Stimulated activated naive B cell treated with anti-CD40 and anti-IgM and Interleukin-4, amounts not matched to agents 10 μg/mL and 1 μg/mL and 100 μg/mL, for 72 hours (primary cell): ENCODE measurements at regions not wholly inside any gene's neighbourhood (a gene's known extent, or its start where the extent isn't known, plus 50 kb on each side); places are given as distances from the start of the nearest gene placed in this dataset.
A peak's percentile ranks its signal among the peaks of the same experiment; 100 is the strongest.
"Not testable (repeated sequence)": the region's sequence is repeated elsewhere in the genome, so short reads cannot be mapped to it uniquely, and the experiment has no call there.

Experiments
- ATAC-seq, 2 donors: fragments of 150-1000 bp; cut with Tn5 transposase; replicated peaks; 2 replicates each; pipeline ENCODE4 v1.10.0; 2021; ENCODE audit warnings: moderate library complexity in 1 of 2
- DNase-seq: peaks from one replicate; pipeline ENCODE4 v3.0.0; 2021
- H3K27ac Mint-ChIP-seq: one replicate; pipeline ENCODE4 v1.8.0; 2022; ENCODE audit warnings: mild to moderate bottlenecking, mixed read lengths
- H3K27me3 Mint-ChIP-seq, 2 donors: one replicate each; pipeline ENCODE4 v1.8.0; 2022; ENCODE audit warnings: mixed read lengths in 2 of 2
- H3K36me3 Mint-ChIP-seq, 2 donors: one replicate each; pipeline ENCODE4 v1.8.0; 2022; ENCODE audit warnings: mixed read lengths in 2 of 2, mild to moderate bottlenecking in 1 of 2
- H3K4me1 Mint-ChIP-seq, 2 donors: one replicate each; pipeline ENCODE4 v1.8.0; 2022; ENCODE audit warnings: mixed read lengths in 2 of 2, mild to moderate bottlenecking in 1 of 2
- H3K4me3 Mint-ChIP-seq, 2 donors: one replicate each; pipeline ENCODE4 v1.8.0; 2022; ENCODE audit warnings: mild to moderate bottlenecking in 2 of 2, mixed read lengths in 2 of 2, moderate library complexity in 1 of 2
- H3K9me3 Mint-ChIP-seq, 2 donors: one replicate each; pipeline ENCODE4 v1.8.0; 2022; ENCODE audit warnings: mixed read lengths in 2 of 2, mild to moderate bottlenecking in 1 of 2

DNA sequence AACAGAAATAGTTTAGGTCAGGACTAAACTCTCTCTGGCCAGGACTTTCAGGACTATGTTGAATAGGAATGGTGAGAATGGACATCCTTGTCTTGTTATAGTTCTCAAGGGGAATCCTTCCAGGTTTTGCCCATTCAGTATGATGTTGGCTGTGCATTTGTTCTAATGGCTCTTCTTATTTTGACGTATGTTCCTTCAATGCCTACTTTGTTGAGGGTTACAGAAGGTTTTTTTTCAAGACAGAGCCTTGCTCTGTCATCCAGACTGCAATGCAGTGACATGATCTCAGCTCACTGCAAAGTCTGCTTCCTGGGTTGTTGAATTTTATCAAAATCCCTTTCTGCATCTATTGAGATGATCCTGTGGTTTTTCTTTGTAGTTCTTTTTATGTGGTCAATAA lies 79.5 kb upstream of the NID2 start:
- Mint-ChIP-seq H3K36me3 (no peaks in the 10 kb centered on the region), H3K27ac (no peak overlapping the region), H3K4me1 (peaks cover 0 to 4% of the 10 kb centered on the region in 2 donors), H3K4me3 (no peak overlapping the region), H3K27me3 (peaks cover 5 to 10% of the 10 kb centered on the region in 2 donors), H3K9me3 (peaks cover 3 to 6% of the 10 kb centered on the region in 2 donors)
- ATAC-seq (no peak), DNase-seq (no peak)

DNA sequence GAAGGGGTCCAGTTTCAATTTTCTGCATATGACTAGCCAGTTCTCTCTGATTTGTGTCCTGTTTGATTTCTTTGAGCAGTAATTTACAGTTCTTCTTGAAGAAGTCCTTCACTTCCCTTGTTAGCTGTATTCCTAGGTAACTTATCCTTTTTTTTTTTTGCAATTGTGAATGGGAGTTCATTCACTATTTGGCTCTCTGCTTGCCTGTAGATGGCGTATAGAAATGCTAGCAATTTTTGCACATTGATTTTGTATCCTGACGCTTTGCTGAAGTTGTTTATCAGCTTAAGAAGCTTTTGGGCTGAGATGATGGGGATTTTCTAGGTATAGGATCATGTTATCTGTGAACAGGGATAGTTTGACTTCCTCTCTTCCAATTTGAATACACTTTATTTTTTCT lies 77.6 kb upstream of the NID2 start:
- DNase-seq, result no peak
- peaks cover 0 to 4% of the 10 kb centered on the region in 2 donors for H3K4me1 Mint-ChIP-seq
- no peak for ATAC-seq
- H3K27ac Mint-ChIP-seq, result no peak overlapping the region
- H3K4me3 Mint-ChIP-seq, result no peak overlapping the region
- no peaks in the 10 kb centered on the region for H3K36me3 Mint-ChIP-seq
- peaks cover 4 to 10% of the 10 kb centered on the region in 2 donors for H3K27me3 Mint-ChIP-seq
- H3K9me3 Mint-ChIP-seq, result peaks cover 3 to 6% of the 10 kb centered on the region in 2 donors

DNA sequence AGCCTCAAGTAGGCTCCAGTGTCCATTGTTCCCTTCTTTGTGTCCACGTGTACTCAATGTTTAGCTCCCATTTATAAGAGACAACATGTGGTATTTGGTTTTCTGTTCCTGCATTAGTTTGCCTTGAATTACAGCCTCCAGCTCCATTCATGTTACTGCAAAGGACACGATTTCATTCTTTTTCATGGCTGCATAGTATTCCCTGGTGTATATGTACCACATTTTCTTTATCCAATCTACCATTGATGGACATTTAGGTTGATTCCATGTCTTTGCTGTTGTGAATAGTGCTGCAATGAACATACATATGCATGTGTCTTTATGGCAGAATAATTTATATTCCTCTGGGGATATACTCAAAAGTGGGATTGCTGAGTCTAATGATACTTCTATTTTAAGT lies 75.2 kb upstream of the NID2 start:
- H3K36me3 Mint-ChIP-seq, H3K27me3 Mint-ChIP-seq, ATAC-seq, H3K27ac Mint-ChIP-seq, H3K9me3 Mint-ChIP-seq, H3K4me1 Mint-ChIP-seq, DNase-seq, H3K4me3 Mint-ChIP-seq: not testable (repeated sequence)

DNA sequence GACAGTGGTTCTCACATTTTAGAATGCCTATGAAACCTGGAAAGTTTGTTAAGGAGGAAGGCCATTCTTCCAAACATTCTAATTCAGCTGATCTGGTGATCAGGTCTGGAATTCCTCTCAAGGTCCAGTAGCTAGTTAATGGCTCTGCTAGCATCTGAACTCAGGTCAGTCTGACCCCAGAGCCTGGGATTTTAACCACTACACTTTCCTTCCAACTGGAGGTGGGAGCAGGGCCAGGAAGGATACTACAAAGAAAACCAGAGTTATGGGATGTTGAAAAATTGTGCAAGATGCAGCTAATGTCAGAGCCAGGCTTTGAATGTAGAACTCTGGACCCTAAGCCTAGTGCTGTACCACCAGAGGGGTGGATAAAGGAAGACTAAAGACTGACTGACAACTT lies 73.6 kb upstream of the NID2 start:
- H3K4me3 Mint-ChIP-seq, result no peak overlapping the region
- no peaks in the 10 kb centered on the region for H3K4me1 Mint-ChIP-seq
- ATAC-seq (no peak), DNase-seq (no peak)
- no peaks in the 10 kb centered on the region for H3K36me3 Mint-ChIP-seq
- no peaks in the 10 kb centered on the region for H3K27me3 Mint-ChIP-seq
- H3K9me3 Mint-ChIP-seq, result peaks cover 3 to 5% of the 10 kb centered on the region in 2 donors
- H3K27ac Mint-ChIP-seq, result no peak overlapping the region

DNA sequence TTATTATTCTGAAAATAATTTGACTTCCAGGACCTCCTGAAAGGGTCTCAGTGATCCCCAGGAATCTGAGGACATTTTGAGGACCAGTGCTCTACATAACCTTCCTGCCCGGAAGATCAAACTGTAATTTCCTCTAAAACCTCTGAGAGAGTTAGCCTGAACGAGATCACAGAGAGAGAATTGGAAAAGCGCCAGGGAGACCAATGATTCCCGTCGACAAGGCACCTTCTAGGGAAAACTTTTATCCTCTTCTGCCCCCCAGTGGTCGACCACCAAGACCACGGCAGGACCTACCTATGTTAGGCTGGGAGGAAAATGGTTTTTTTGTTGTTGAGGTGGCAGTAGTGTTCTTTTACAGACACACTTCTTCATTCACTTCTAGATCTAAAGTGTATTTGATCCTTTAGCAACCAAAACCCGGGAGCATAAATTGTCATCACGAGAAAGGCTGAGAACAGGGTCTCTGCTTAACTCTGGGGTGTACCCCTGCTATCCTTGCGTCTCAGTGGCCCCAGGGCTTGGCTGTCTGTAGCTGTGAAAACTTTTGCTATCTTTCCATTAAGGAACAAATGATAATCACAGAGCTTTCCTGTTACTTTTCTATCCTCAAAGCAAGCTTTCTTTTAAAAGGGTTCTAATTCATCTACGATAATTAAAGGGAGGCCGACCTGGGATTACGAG lies 62.9 kb upstream of the NID2 start:
- peak; percentile 78 to 90 for ATAC-seq
- Mint-ChIP-seq H3K27me3 (peaks cover 0 to 5% of the 10 kb centered on the region in 2 donors), H3K36me3 (peaks cover 4 to 7% of the 10 kb centered on the region in 2 donors), H3K9me3 (peaks cover 12 to 15% of the 10 kb centered on the region in 2 donors), H3K4me1 (peaks cover 9% of the 10 kb centered on the region in 2 donors), H3K4me3 (no peak overlapping the region), H3K27ac (peak overlapping the region; percentile 27)
- peak; percentile 24 for DNase-seq

DNA sequence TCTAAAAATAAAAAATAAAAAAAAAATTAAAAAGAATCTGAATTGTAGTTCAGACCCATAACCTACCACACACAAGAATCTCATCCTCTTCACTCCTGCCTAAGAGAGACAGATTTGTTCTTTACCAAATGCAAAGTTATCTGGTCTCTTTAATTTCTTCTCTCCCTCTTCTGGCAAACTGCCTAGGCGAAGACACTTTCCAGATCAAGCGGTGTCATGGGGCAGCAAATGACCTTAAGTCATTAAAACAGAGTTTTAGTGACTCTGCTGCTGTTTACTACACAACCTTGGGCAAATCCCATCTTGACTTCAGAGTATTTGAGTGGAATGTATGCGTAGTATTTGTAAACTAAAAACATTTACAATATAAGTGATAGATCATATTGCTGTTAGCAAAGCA lies 60.9 kb upstream of the NID2 start:
- Mint-ChIP-seq H3K27ac (no peak overlapping the region), H3K27me3 (peaks cover 10 to 11% of the 10 kb centered on the region in 2 donors), H3K4me1 (peaks cover 17 to 24% of the 10 kb centered on the region in 2 donors), H3K4me3 (no peak overlapping the region), H3K9me3 (peaks cover 4% of the 10 kb centered on the region in 2 donors), H3K36me3 (peaks cover under 1% of the 10 kb centered on the region in 2 donors)
- ATAC-seq (no peak), DNase-seq (no peak)

DNA sequence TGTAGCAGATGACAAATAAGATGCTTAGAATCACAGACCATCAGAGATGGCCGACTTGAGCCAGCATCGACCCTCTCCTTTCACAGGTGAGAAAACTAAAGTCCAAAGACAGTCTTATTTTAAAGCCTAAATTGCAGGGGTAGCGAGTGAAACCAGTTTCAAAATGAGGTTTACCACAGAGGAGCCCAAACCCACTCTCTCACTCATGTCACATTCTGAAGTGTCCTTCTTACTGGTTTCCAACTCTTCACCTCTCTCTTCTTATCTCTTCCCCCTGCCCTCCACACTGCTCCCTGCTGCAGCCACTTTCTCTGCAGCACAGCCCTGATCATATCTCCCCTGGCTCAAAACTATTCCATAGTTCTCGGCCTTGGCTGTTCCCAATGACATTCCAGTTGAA lies 57.0 kb upstream of the NID2 start:
- DNase-seq, result no peak
- H3K4me3 Mint-ChIP-seq, result no peak overlapping the region
- peak; percentile 29 for ATAC-seq
- peaks cover 3% of the 10 kb centered on the region in 2 donors for H3K9me3 Mint-ChIP-seq
- no peak overlapping the region for H3K27ac Mint-ChIP-seq
- H3K4me1 Mint-ChIP-seq, result peaks cover 10 to 15% of the 10 kb centered on the region in 2 donors
- H3K27me3 Mint-ChIP-seq, result peaks cover 10 to 11% of the 10 kb centered on the region in 2 donors
- no peaks in the 10 kb centered on the region for H3K36me3 Mint-ChIP-seq

DNA sequence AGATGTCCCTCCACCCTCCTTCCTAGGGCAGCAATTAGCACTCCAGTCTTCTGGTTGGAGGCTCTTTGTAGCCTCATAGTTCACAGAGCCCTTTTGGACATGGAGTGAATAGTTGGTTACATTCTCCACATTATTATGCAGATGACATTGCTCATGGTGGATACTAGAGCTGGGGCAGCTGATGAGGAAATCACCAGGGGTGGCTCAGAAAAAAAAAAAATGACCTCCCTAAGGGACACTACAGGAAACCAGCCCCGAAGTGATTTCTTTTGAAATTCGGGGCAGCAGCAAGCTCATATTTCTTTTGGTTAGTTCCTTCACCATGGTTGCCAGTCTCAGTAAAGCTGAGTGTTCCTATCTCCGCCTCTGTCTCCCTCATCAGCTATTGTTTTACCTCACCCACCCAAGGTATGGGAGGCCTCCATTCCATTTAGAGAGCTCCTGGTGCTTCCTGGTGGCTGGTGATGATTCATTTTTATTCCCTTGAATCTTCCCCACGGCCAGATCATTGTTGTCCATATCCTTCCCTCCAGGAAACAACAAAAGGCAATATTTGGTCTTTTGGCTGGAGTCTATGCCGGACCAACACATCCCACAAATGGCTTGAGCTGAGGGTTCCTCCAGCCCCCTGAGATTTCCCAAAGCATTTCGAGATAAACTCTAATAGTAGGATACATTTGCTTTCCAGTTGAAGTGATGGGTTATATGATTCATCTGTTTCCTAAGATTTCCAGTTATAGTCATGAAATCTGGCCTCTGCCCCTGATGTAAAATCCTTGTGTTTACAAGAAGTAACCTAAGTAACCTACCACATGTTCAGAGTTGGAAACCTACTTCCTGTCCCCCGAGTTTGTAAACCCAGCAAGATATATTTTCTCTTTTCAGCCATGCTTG lies 56.2 kb upstream of the NID2 start:
- Mint-ChIP-seq H3K36me3 (no peaks in the 10 kb centered on the region), H3K9me3 (peaks cover 3% of the 10 kb centered on the region in 2 donors), H3K4me1 (peaks cover 10 to 15% of the 10 kb centered on the region in 2 donors), H3K4me3 (no peak overlapping the region), H3K27me3 (peaks cover 10 to 11% of the 10 kb centered on the region in 2 donors), H3K27ac (no peak overlapping the region)
- ATAC-seq, result no peak
- no peak for DNase-seq

DNA sequence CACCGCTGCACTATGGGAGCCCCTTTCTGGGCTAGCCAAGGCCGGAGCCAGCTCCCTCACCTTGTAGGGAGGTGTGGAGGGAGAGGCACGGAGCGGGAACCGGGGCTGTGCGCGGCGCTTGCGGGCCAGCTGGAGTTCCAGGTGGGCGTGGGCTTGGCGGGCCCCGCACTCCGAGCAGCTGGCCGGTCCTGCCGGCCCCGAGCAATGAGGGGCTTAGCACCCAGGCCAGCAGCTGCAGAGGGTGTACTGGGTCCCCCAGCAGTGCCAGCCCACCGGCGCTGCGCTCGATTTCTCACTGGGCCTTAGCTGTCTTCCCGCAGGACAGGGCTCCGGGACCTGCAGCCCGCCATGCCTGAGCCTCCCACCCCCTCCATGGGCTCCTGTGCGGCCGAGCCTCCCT lies 53.3 kb upstream of the NID2 start:
- H3K4me1 Mint-ChIP-seq, result peaks cover 8 to 15% of the 10 kb centered on the region in 2 donors
- H3K27me3 Mint-ChIP-seq, result peaks cover 6 to 10% of the 10 kb centered on the region in 2 donors
- not testable (repeated sequence) for H3K9me3 Mint-ChIP-seq, DNase-seq, H3K36me3 Mint-ChIP-seq, H3K4me3 Mint-ChIP-seq, H3K27ac Mint-ChIP-seq, ATAC-seq

DNA sequence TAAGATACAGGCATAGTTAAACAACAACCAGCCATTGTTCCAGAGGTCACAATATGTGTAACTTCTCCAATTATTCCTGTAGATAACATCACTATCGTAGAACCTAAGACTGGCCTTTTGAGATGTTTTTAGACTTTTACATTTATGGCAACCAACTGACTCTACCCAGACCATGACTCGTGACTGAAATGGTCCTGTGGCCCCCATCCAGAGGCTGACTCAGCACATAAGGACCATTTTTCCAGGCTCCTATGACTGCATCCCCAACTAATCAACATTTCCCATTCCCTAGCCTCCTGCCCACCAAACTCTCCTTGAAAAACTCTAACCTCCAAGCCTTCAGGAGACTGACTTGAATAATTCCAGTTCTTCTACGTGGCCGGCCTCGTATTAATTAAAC lies 52.6 kb upstream of the NID2 start:
- no peak overlapping the region for H3K4me3 Mint-ChIP-seq
- ATAC-seq (no peak), DNase-seq (no peak)
- H3K9me3 Mint-ChIP-seq, result peaks cover 0 to 2% of the 10 kb centered on the region in 2 donors
- no peak overlapping the region for H3K27ac Mint-ChIP-seq
- peaks cover 8 to 15% of the 10 kb centered on the region in 2 donors for H3K4me1 Mint-ChIP-seq
- H3K27me3 Mint-ChIP-seq, result peaks cover 6 to 10% of the 10 kb centered on the region in 2 donors
- H3K36me3 Mint-ChIP-seq, result no peaks in the 10 kb centered on the region

DNA sequence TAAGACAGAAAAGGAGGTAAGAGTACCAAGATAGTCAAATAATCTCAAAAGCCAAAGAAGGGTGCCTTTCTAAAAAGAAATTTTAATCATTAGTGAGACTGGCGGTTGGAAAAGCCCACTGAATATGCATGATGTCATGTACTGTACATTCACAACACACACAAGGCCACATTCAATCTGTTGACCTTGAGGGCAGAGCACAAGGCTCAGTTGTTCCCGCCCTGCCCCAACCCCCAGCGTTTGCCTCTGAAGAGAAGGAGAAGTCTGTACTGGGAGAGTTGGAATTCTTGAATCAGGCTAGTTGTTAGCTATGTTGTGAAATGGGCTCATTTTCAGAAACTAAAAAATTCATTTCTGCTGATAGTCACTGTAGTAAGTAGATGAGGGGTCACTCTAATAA lies 50.2 kb upstream of the NID2 start:
- no peak overlapping the region for H3K27ac Mint-ChIP-seq
- no peaks in the 10 kb centered on the region for H3K36me3 Mint-ChIP-seq
- peaks cover 0 to 2% of the 10 kb centered on the region in 2 donors for H3K9me3 Mint-ChIP-seq
- H3K4me1 Mint-ChIP-seq, result peaks cover 0 to 7% of the 10 kb centered on the region in 2 donors
- ATAC-seq (no peak), DNase-seq (no peak)
- no peak overlapping the region for H3K4me3 Mint-ChIP-seq
- H3K27me3 Mint-ChIP-seq, result no peaks in the 10 kb centered on the region
